Endothelial cell of umbilical vein (primary cell): ENCODE measurements at regions not wholly inside any gene's neighbourhood (a gene's known extent, or its start where the extent isn't known, plus 50 kb on each side); places are given as distances from the start of the nearest gene placed in this dataset.

Experiments
- BruUV-seq: library from RNA; stranded (reverse); fragments of 400-500 nt; replicated peaks from 2 replicates; lab custom pipeline; 2021; lab: Mats Ljungman, UMichigan
- CTCF ChIA-PET: fragments of 300-600, 350-600 bp; sonication (Branson Sonifier 250); formaldehyde crosslinking; loops from one replicate; lab custom pipeline; 2021; ENCODE audit warnings: antibody characterized with exemption, inconsistent platforms; lab: Charles Lee
- POLR2A ChIA-PET: fragments of 300-600, 350-600 bp; sonication (Branson Sonifier 250); formaldehyde crosslinking; loops from one replicate; lab custom pipeline; 2021; ENCODE audit warnings: antibody characterized with exemption, inconsistent platforms; lab: Charles Lee
- DNase-seq: peaks from one replicate; pipeline ENCODE4 v3.0.0-alpha.2; 2011; ENCODE audit warnings: low read depth, low spot score
- FAIRE-seq: peaks from 2 replicates; lab custom pipeline; 2011; peaks lifted over from hg19 to GRCh38; lab: Jason Lieb, UNC
- H2AFZ ChIP-seq: 2 replicates; pipeline ENCODE4 v1.6.0; 2012; ENCODE audit warnings: low read depth, low read length, control low read depth, inconsistent platforms
- H3K27ac ChIP-seq: 2 replicates; pipeline ENCODE4 v1.5.1; 2011; ENCODE audit warnings: low read depth, mild to moderate bottlenecking, control low read depth, low read length, moderate library complexity; ENCODE audit not compliant: insufficient read depth
- H3K27me3 ChIP-seq, 2 experiments: 2 replicates each; pipeline versions ENCODE4 v1.6.0 to v1.6.1; 2011; ENCODE audit warnings: low read length in 2 of 2, mixed read lengths in 1 of 2; ENCODE audit not compliant: control insufficient read depth in 2 of 2, insufficient read depth in 2 of 2
- H3K36me3 ChIP-seq, 2 experiments: 2 replicates in 1 of 2; 3 replicates in 1 of 2; pipeline ENCODE4 v1.5.1; 2011; ENCODE audit warnings: low read length in 2 of 2, mild to moderate bottlenecking in 1 of 2, moderate library complexity in 1 of 2; ENCODE audit not compliant: control insufficient read depth in 2 of 2, insufficient read depth in 2 of 2; ENCODE audit errors: extremely low read depth in 1 of 2
- H3K4me1 ChIP-seq: 3 replicates; pipeline ENCODE4 v1.5.1; 2011; ENCODE audit warnings: mild to moderate bottlenecking, low read length; ENCODE audit not compliant: control insufficient read depth, insufficient read depth; ENCODE audit errors: extremely low read depth
- H3K4me2 ChIP-seq: 2 replicates; pipeline ENCODE4 v1.6.1; 2011; ENCODE audit warnings: low read length, control low read depth, mixed read lengths; ENCODE audit not compliant: insufficient read depth
- H3K4me3 ChIP-seq, 3 experiments: fragments of 200-600 bp in 1 of 3; sonication (generic), shearing (Covaris generic) in 1 of 3; replicated peaks in 1 of 3; 2 replicates each; pipeline ENCODE4 v1.5.1; 2011 to 2016; ENCODE audit warnings: control low read depth in 3 of 3, low read length in 3 of 3, mild to moderate bottlenecking in 2 of 3, inconsistent platforms in 1 of 3, low read depth in 1 of 3, moderate library complexity in 1 of 3; ENCODE audit not compliant: insufficient read depth in 1 of 3
- H3K79me2 ChIP-seq: 2 replicates; pipeline ENCODE4 v1.6.0; 2012; ENCODE audit warnings: low read length, inconsistent platforms; ENCODE audit not compliant: control insufficient read depth, insufficient read depth
- H3K9ac ChIP-seq: replicated peaks from 2 replicates; pipeline ENCODE3; 2011; ENCODE audit warnings: low read length, control low read depth; ENCODE audit not compliant: insufficient read depth; ENCODE audit errors: extremely low read depth
- H3K9me1 ChIP-seq: replicated peaks from 3 replicates; pipeline ENCODE4 v1.6.0; 2011; ENCODE audit warnings: mild to moderate bottlenecking, low read length; ENCODE audit not compliant: control insufficient read depth, insufficient read depth; ENCODE audit errors: extremely low read depth
- H3K9me3 ChIP-seq: replicated peaks from 2 replicates; pipeline ENCODE4 v1.5.1; 2012; ENCODE audit warnings: low read length, inconsistent platforms; ENCODE audit not compliant: control insufficient read depth, insufficient read depth
- H4K20me1 ChIP-seq: replicated peaks from 2 replicates; pipeline ENCODE3; 2011; ENCODE audit warnings: mild to moderate bottlenecking, low read length; ENCODE audit not compliant: control insufficient read depth, insufficient read depth; ENCODE audit errors: extremely low read depth
- EZH2 ChIP-seq: IDR thresholded peaks from 2 replicates; pipeline ENCODE4 v1.6.1; 2012; ENCODE audit warnings: borderline replicate concordance, low read depth, mild to moderate bottlenecking, moderate library complexity, low read length, inconsistent platforms; ENCODE audit not compliant: severe bottlenecking
- FOS ChIP-seq: IDR thresholded peaks from 2 replicates; pipeline ENCODE4 v1.6.1; 2011; ENCODE audit warnings: mild to moderate bottlenecking, low read length, moderate library complexity, borderline replicate concordance; ENCODE audit not compliant: insufficient read depth
- GATA2 ChIP-seq: IDR thresholded peaks from 2 replicates; pipeline ENCODE4 v1.7.0; 2011; ENCODE audit warnings: low read depth, mild to moderate bottlenecking, moderate library complexity, mixed read lengths, low read length; ENCODE audit not compliant: insufficient read length, insufficient read depth
- JUN ChIP-seq: IDR thresholded peaks from 2 replicates; pipeline ENCODE4 v1.6.1; 2011; ENCODE audit warnings: borderline replicate concordance, low read depth; ENCODE audit not compliant: insufficient read length, insufficient read depth
- MAX ChIP-seq: IDR thresholded peaks from 2 replicates; pipeline ENCODE4 v1.6.1; 2011; ENCODE audit not compliant: insufficient read depth, insufficient read length
- MYC ChIP-seq: IDR thresholded peaks from one replicate; pipeline ENCODE4 v1.6.1; 2011; ENCODE audit warnings: mild to moderate bottlenecking, low read depth, low read length
- POLR2A ChIP-seq: IDR thresholded peaks from 2 replicates; pipeline ENCODE4 v1.6.1; 2012; ENCODE audit warnings: low read depth, mild to moderate bottlenecking, control low read depth, low read length
- POLR2AphosphoS5 ChIP-seq: IDR thresholded peaks from 2 replicates; pipeline ENCODE4 v1.6.1; 2012; ENCODE audit warnings: low read depth, mild to moderate bottlenecking, control low read depth, low read length, moderate library complexity; ENCODE audit not compliant: insufficient read depth
- dilution Hi-C: fragments of 300-500 bp; cut with MboI; formaldehyde crosslinking; loops from one replicate; pipeline ENCODE4 v1.15.0; 2019; ENCODE audit warnings: low sequenced_read_pairs; ENCODE audit not compliant: extremely low pct_ligation_motif_present
- intact Hi-C: fragments of 100-400 bp; cut with micrococcal nuclease; formaldehyde crosslinking; loops from one replicate; pipeline ENCODE4 v1.10.0; 2022
- TF ChIP-seq, protein P1 (sequence below), 2 donors: IDR thresholded peaks; 1 replicate in 1 of 2; 2 replicates in 1 of 2; pipeline ENCODE4 v1.5.1; 2011; ENCODE audit warnings: low read length in 2 of 2, mild to moderate bottlenecking in 2 of 2, moderate library complexity in 2 of 2, control low read depth in 1 of 2, inconsistent platforms in 1 of 2, low read depth in 1 of 2; ENCODE audit not compliant: insufficient read depth in 1 of 2; ENCODE audit errors: extremely low read depth in 1 of 2

- H3K79me2 ChIP-seq = no peaks in the 10 kb centered on the region
- no peak overlapping the region for H2AFZ ChIP-seq
- no peaks in the 10 kb centered on the region for H3K36me3 ChIP-seq
- CTCF ChIA-PET = no interaction called here
- intact Hi-C loops = no loop called here
- H3K27ac ChIP-seq = no peak overlapping the region
- dilution Hi-C loops = no loop called here
- H3K4me1 ChIP-seq = no peaks in the 10 kb centered on the region
- H3K9ac ChIP-seq = no peak overlapping the region
- BruUV-seq = no TSS peak
- H3K4me3 ChIP-seq = no peak overlapping the region
- no peaks in the 10 kb centered on the region for H3K9me1 ChIP-seq
- FAIRE-seq (no peak), DNase-seq (no peak)
- POLR2A ChIA-PET = no interaction called here
- peaks cover 8 to 9% of the 10 kb centered on the region in 2 experiments for H3K27me3 ChIP-seq
- H3K4me2 ChIP-seq = no peak overlapping the region
- no peaks in the 10 kb centered on the region for H4K20me1 ChIP-seq
- H3K9me3 ChIP-seq = no peaks in the 10 kb centered on the region
- TF ChIP-seq FOS = no peak
- TF ChIP-seq EZH2 = peak; percentile 36
Observed at GRCh38 chr13:99743094-99743493, 228.5 kb downstream of the ZIC5 start.

DNA sequence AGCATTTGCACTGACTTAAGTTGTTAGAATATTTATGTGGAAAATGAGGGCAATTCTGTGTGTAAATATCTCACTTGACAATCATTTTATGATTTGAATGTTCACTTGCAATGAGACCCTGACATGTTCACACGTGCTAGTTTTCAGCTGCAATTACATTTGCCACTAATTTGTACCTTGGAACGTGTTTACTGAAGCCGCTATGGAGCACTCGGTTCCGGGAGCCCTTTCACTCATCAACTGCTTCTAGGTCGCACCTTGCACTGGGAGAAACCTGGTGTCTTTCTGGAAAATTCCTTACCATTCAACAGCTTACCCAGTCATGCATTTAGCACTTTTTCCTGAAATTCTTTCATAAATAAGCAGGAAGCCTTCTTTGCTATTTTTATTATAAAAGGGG lies 229.6 kb downstream of the ZIC5 start:
- no peak for FAIRE-seq
- POLR2A ChIA-PET = no interaction called here
- Histone ChIP-seq H3K36me3 (no peaks in the 10 kb centered on the region), H3K9me1 (no peaks in the 10 kb centered on the region), H4K20me1 (no peaks in the 10 kb centered on the region), H3K4me3 (no peak overlapping the region), H3K9me3 (no peaks in the 10 kb centered on the region), H3K27ac (no peak overlapping the region), H3K4me2 (no peak overlapping the region), H3K27me3 (peaks cover 6 to 9% of the 10 kb centered on the region in 2 experiments), H2AFZ (no peak overlapping the region), H3K79me2 (no peaks in the 10 kb centered on the region), H3K4me1 (no peaks in the 10 kb centered on the region), H3K9ac (no peak overlapping the region)
- dilution Hi-C loops (no loop called here), intact Hi-C loops (no loop called here)
- no TSS peak for BruUV-seq
- DNase-seq = no peak
- TF ChIP-seq MAX = no peak
- TF ChIP-seq POLR2A = no peak
- no peak for TF ChIP-seq EZH2
- TF ChIP-seq, protein P1, sequence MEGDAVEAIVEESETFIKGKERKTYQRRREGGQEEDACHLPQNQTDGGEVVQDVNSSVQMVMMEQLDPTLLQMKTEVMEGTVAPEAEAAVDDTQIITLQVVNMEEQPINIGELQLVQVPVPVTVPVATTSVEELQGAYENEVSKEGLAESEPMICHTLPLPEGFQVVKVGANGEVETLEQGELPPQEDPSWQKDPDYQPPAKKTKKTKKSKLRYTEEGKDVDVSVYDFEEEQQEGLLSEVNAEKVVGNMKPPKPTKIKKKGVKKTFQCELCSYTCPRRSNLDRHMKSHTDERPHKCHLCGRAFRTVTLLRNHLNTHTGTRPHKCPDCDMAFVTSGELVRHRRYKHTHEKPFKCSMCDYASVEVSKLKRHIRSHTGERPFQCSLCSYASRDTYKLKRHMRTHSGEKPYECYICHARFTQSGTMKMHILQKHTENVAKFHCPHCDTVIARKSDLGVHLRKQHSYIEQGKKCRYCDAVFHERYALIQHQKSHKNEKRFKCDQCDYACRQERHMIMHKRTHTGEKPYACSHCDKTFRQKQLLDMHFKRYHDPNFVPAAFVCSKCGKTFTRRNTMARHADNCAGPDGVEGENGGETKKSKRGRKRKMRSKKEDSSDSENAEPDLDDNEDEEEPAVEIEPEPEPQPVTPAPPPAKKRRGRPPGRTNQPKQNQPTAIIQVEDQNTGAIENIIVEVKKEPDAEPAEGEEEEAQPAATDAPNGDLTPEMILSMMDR (IDR thresholded peaks at IDR 0.05; ENCODE audit: extremely low read depth in 1 of 2, insufficient read depth in 1 of 2, low read depth in 1 of 2, low read length in 2 of 2) = no peak
- no peak for TF ChIP-seq JUN
- TF ChIP-seq MYC = no peak
- TF ChIP-seq GATA2 = no peak
- no peak for TF ChIP-seq FOS
- no peak for TF ChIP-seq POLR2AphosphoS5
- CTCF ChIA-PET = interaction anchor here (0.6 kb wide), 1 partner anchor 15 kb away, joined by 3 read pairs; no protein-coding TSS in a partner anchor
